AG04450 (cell line): ENCODE measurements at regions not wholly inside any gene's neighbourhood (a gene's known extent, or its start where the extent isn't known, plus 50 kb on each side); places are given as distances from the start of the nearest gene placed in this dataset.

Experiments
- CTCF ChIA-PET: fragments of 300-600, 350-600 bp; formaldehyde crosslinking; extraction: SDS; loops from one replicate; lab custom pipeline; 2022; ENCODE audit warnings: antibody characterized with exemption, inconsistent platforms; lab: Charles Lee
- POLR2A ChIA-PET: fragments of 350-600 bp; formaldehyde crosslinking; extraction: SDS; loops from one replicate; lab custom pipeline; 2021; ENCODE audit warnings: antibody characterized with exemption, inconsistent platforms; lab: Yijun Ruan, JAX
- DNase-seq: peaks from one replicate; pipeline ENCODE4 v3.0.0-alpha.2; 2011; ENCODE audit warnings: low read depth, low spot score
- H3K27ac ChIP-seq: one replicate; pipeline ENCODE4 v1.5.1; 2012; ENCODE audit warnings: low read depth, low read length, control low read depth
- H3K27me3 ChIP-seq: one replicate; pipeline ENCODE4 v1.6.0; 2012; ENCODE audit warnings: low read length; ENCODE audit not compliant: control insufficient read depth, insufficient read depth
- H3K4me3 ChIP-seq: 2 replicates; pipeline ENCODE4 v1.5.1; 2011; ENCODE audit warnings: mild to moderate bottlenecking, low read depth, low read length, control low read depth
- H3K9me3 ChIP-seq: 2 replicates; pipeline ENCODE4 v1.5.1; 2012; ENCODE audit warnings: low read length; ENCODE audit not compliant: control insufficient read depth, insufficient read depth
- CTCF ChIP-seq: IDR thresholded peaks from 2 replicates; pipeline ENCODE4 v1.5.1; 2011; ENCODE audit warnings: low read depth, low read length, control low read depth, inconsistent platforms

DNA sequence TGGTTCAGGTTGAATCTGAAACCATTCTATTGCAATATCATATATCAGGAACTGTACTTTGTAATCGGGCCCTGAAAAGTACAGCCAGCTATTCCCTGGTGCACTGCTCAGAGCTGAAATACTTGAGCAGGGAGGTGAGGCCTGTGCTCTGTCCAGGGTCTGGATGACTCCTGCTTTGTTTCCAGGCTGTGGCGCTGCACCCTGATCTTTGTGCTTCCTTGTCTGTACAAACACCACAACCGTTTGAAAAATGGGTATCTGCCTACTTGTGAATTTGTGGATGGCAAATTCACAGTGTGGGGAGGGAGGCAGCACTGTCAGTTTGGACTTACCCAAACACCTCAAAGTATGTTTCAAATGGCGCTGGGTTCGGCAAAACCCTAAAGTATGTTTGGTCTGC lies 155.4 kb upstream of the FAR2 start:
- CTCF ChIA-PET: no interaction called here
- Histone ChIP-seq H3K27ac (no peak overlapping the region), H3K4me3 (no peak overlapping the region), H3K27me3 (no peaks in the 10 kb centered on the region), H3K9me3 (no peaks in the 10 kb centered on the region)
- POLR2A ChIA-PET: no interaction called here
- no peak for TF ChIP-seq CTCF
- DNase-seq: no peak

GRCh38 chr12:28994179-28994715 lies 154.8 kb upstream of the FAR2 start:
- no peak for DNase-seq
- H3K27ac ChIP-seq: no peak overlapping the region
- ChIA-PET CTCF (no interaction called here), POLR2A (no interaction called here)
- no peaks in the 10 kb centered on the region for H3K9me3 ChIP-seq
- no peak for TF ChIP-seq CTCF
- no peak overlapping the region for H3K4me3 ChIP-seq
- no peaks in the 10 kb centered on the region for H3K27me3 ChIP-seq

GRCh38 chr12:28996688-28997087 lies 152.4 kb upstream of the FAR2 start:
- DNase-seq: no peak
- ChIA-PET CTCF (interaction anchor here (0.8 kb wide), 1 partner anchor 1264 kb away, joined by 3 read pairs; no protein-coding TSS in a partner anchor), POLR2A (no interaction called here)
- TF ChIP-seq CTCF: no peak
- Histone ChIP-seq H3K4me3 (no peak overlapping the region), H3K27ac (no peak overlapping the region), H3K9me3 (no peaks in the 10 kb centered on the region), H3K27me3 (no peaks in the 10 kb centered on the region)

DNA sequence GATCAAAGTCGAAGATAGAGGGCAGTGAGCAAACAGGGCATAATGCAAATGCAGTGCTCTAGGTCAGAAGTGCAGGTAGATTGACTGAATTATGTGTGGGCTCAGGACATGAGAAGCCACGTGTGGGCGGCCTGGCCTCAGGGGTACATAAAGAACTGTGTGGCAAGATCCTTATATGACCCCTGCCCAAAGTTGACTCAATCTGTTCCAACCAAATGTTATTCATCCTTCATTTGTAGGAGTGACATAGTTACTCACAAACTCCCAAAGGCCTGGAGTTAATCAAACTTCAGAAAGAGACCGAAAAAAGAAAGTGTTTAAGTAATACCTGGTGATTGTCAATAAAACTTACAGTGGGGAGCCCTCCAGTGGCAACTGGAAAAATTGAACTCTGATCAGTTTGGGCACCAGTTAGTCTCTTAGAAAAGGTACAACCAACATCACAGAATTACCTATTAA lies 150.4 kb upstream of the FAR2 start:
- TF ChIP-seq CTCF: peak; percentile 60
- no peak overlapping the region for H3K27ac ChIP-seq
- H3K9me3 ChIP-seq: no peaks in the 10 kb centered on the region
- DNase-seq: peak; percentile 1
- ChIA-PET POLR2A (no interaction called here), CTCF (interaction anchor here (0.6 to 1.5 kb wide), 5 partner anchors 26 to 1266 kb away, joined by 3 to 7 read pairs (median 4); no protein-coding TSS in a partner anchor)
- no peak overlapping the region for H3K4me3 ChIP-seq
- H3K27me3 ChIP-seq: no peaks in the 10 kb centered on the region

GRCh38 chr12:29004066-29004935 lies 144.8 kb upstream of the FAR2 start:
- no peak for TF ChIP-seq CTCF
- Histone ChIP-seq H3K9me3 (no peaks in the 10 kb centered on the region), H3K27me3 (no peaks in the 10 kb centered on the region), H3K4me3 (no peak overlapping the region), H3K27ac (no peak overlapping the region)
- no peak for DNase-seq
- CTCF ChIA-PET: no interaction called here
- POLR2A ChIA-PET: no interaction called here
